Loucy (cell line): ENCODE measurements at regions not wholly inside any gene's neighbourhood (a gene's known extent, or its start where the extent isn't known, plus 50 kb on each side); places are given as distances from the start of the nearest gene placed in this dataset.

ENCODE experiments used
- H2AFZ ChIP-seq: fragments of 200-600 bp; sonication (generic); 2 replicates; pipeline ENCODE4 v1.6.0; 2016; ENCODE audit warnings: antibody characterized with exemption, mild to moderate bottlenecking, low read length, moderate library complexity
- H3F3A ChIP-seq: fragments of 200-600 bp; 2 replicates; pipeline ENCODE4 v1.6.0; 2016; ENCODE audit warnings: antibody characterized with exemption, low read depth, mild to moderate bottlenecking
- H3K27me3 ChIP-seq: fragments of 200-600 bp; sonication (generic); 2 replicates; pipeline ENCODE4 v1.6.1; 2014; ENCODE audit warnings: low read length, mild to moderate bottlenecking; ENCODE audit not compliant: insufficient read depth, poor library complexity, severe bottlenecking
- H3K36me3 ChIP-seq: fragments of 200-600 bp; sonication (generic); 2 replicates; pipeline ENCODE4 v1.6.1; 2016; ENCODE audit warnings: low read length; ENCODE audit not compliant: insufficient read depth
- H3K4me1 ChIP-seq: fragments of 200-600 bp; sonication (generic); 2 replicates; pipeline ENCODE4 v1.5.1; 2014; ENCODE audit warnings: low read length, mild to moderate bottlenecking; ENCODE audit not compliant: insufficient read depth, poor library complexity, severe bottlenecking
- H3K4me2 ChIP-seq: fragments of 200-600 bp; sonication (generic); 2 replicates; pipeline ENCODE4 v1.6.0; 2014; ENCODE audit warnings: antibody characterized with exemption, low read length, low read depth, mild to moderate bottlenecking; ENCODE audit not compliant: poor library complexity, severe bottlenecking
- H3K4me3 ChIP-seq: fragments of 200-600 bp; sonication (generic); 2 replicates; pipeline ENCODE4 v1.5.1; 2014; ENCODE audit warnings: low read length, mild to moderate bottlenecking, mixed read lengths; ENCODE audit not compliant: poor library complexity, severe bottlenecking
- H3K79me2 ChIP-seq: fragments of 200-600 bp; sonication (generic); 2 replicates; pipeline ENCODE4 v1.6.1; 2014; ENCODE audit warnings: low read length; ENCODE audit not compliant: insufficient read depth
- H3K9ac ChIP-seq: fragments of 200-600 bp; sonication (generic); 2 replicates; pipeline ENCODE4 v1.6.0; 2014; ENCODE audit warnings: mild to moderate bottlenecking, low read depth, low read length, moderate library complexity; ENCODE audit not compliant: poor library complexity, severe bottlenecking
- H3K9me2 ChIP-seq: fragments of 200-600 bp; sonication (generic); replicated peaks from 2 replicates; pipeline ENCODE4 v1.6.1; 2016; ENCODE audit warnings: low read depth, low read length, mixed read lengths
- H3K9me3 ChIP-seq: fragments of 200-600 bp; sonication (generic); 2 replicates; pipeline ENCODE4 v1.6.1; 2014; ENCODE audit warnings: mild to moderate bottlenecking, antibody characterized with exemption, low read length, low read depth; ENCODE audit not compliant: insufficient read depth
- H4K20me1 ChIP-seq: fragments of 200-600 bp; sonication (generic); 2 replicates; pipeline ENCODE4 v1.6.0; 2014; ENCODE audit warnings: antibody characterized with exemption, low read length, mild to moderate bottlenecking; ENCODE audit not compliant: insufficient read depth, poor library complexity, severe bottlenecking
- CTCF ChIP-seq: fragments of 200-600 bp; sonication (generic); conservative IDR thresholded peaks from 2 replicates; pipeline ENCODE4 v1.5.1; 2014; ENCODE audit warnings: mild to moderate bottlenecking, antibody characterized with exemption, low read length
- EZH2phosphoT487 ChIP-seq: fragments of 200-600 bp; IDR thresholded peaks from 2 replicates; pipeline ENCODE4 v1.6.1; 2018; ENCODE audit warnings: antibody characterized with exemption, mild to moderate bottlenecking, moderate library complexity, borderline replicate concordance

- Histone ChIP-seq H3K4me2 (no peak overlapping the region), H4K20me1 (no peaks in the 10 kb centered on the region), H3K27me3 (no peaks in the 10 kb centered on the region), H3K9me3 (no peaks in the 10 kb centered on the region), H3K9me2 (no peaks in the 10 kb centered on the region), H3K79me2 (no peaks in the 10 kb centered on the region), H3K4me1 (peaks cover 7% of the 10 kb centered on the region), H2AFZ (no peak overlapping the region), H3K4me3 (no peak overlapping the region), H3K9ac (no peak overlapping the region), H3F3A (no peaks in the 10 kb centered on the region), H3K36me3 (no peaks in the 10 kb centered on the region)
- TF ChIP-seq EZH2phosphoT487 (no peak), CTCF (no peak)
Measured at GRCh38 chr2:147368306-147368705, 476.5 kb upstream of the ACVR2A start.

- TF ChIP-seq CTCF (no peak), EZH2phosphoT487 (no peak)
Measured at GRCh38 chr2:147366279-147366678, 478.6 kb upstream of the ACVR2A start.

GRCh38 chr2:147365622-147366021 lies 479.2 kb upstream of the ACVR2A start:
- no peak overlapping the region for H3K4me2 ChIP-seq
- no peak overlapping the region; the same call in 1 of the 2 replicates for H2AFZ ChIP-seq
- no peak for TF ChIP-seq EZH2phosphoT487

More at GRCh38 chr2:147366279-147366678, 478.6 kb upstream of the ACVR2A start:
- Histone ChIP-seq H3K9me2 (no peaks in the 10 kb centered on the region), H3K4me1 (peaks cover 7% of the 10 kb centered on the region), H3K79me2 (no peaks in the 10 kb centered on the region), H3K4me2 (no peak overlapping the region), H2AFZ (no peak overlapping the region), H3K9ac (no peak overlapping the region), H3F3A (no peaks in the 10 kb centered on the region), H3K4me3 (no peak overlapping the region), H3K27me3 (no peaks in the 10 kb centered on the region), H3K9me3 (no peaks in the 10 kb centered on the region), H3K36me3 (no peaks in the 10 kb centered on the region), H4K20me1 (no peaks in the 10 kb centered on the region)

GRCh38 chr2:147364597-147364996 lies 480.2 kb upstream of the ACVR2A start:
- no peaks in the 10 kb centered on the region for H3K36me3 ChIP-seq
- H3K9me3 ChIP-seq: no peaks in the 10 kb centered on the region
- H2AFZ ChIP-seq: peak overlapping the region; percentile 88
- H3K9me2 ChIP-seq: no peaks in the 10 kb centered on the region
- no peaks in the 10 kb centered on the region for H3K27me3 ChIP-seq
- peaks cover 7% of the 10 kb centered on the region for H3K4me1 ChIP-seq
- no peaks in the 10 kb centered on the region for H3F3A ChIP-seq
- TF ChIP-seq EZH2phosphoT487: no peak
- no peak for TF ChIP-seq CTCF
- peak overlapping the region; percentile 58 for H3K4me2 ChIP-seq
- peak overlapping the region; percentile 59 for H3K4me3 ChIP-seq
- no peaks in the 10 kb centered on the region for H3K79me2 ChIP-seq
- no peaks in the 10 kb centered on the region for H4K20me1 ChIP-seq
- no peak overlapping the region for H3K9ac ChIP-seq

More at GRCh38 chr2:147365622-147366021, 479.2 kb upstream of the ACVR2A start:
- Histone ChIP-seq H3K9ac (no peak overlapping the region), H3K36me3 (no peaks in the 10 kb centered on the region), H3K9me2 (no peaks in the 10 kb centered on the region), H3K27me3 (no peaks in the 10 kb centered on the region), H3K9me3 (no peaks in the 10 kb centered on the region), H3K4me3 (no peak overlapping the region), H4K20me1 (no peaks in the 10 kb centered on the region), H3F3A (no peaks in the 10 kb centered on the region), H3K79me2 (no peaks in the 10 kb centered on the region), H3K4me1 (peaks cover 7% of the 10 kb centered on the region)
